ENCODE measurements at regions not wholly inside any gene's neighbourhood (a gene's known extent, or its start where the extent isn't known, plus 50 kb on each side); places are given as distances from the start of the nearest gene placed in this dataset.

- 34 to 72% methylated on average over 4 of the region's 4 CpGs for WGBS, 2 donors
- H3K36me3 ChIP-seq, result no peaks in the 10 kb centered on the region
- H3K4me3 ChIP-seq, result no peak overlapping the region
- intact Hi-C loops (cut with DNase I), result no loop called here
- no peaks in the 10 kb centered on the region for H3K9me3 ChIP-seq
- H3K27me3 ChIP-seq, result no peaks in the 10 kb centered on the region
- DNase-seq, result no peak
- no peak overlapping the region for H3K27ac ChIP-seq
- H3K4me1 ChIP-seq, result peaks cover 0 to 1% (median 0%) of the 10 kb centered on the region in 4 donors
- no peak for TF ChIP-seq CTCF (IDR thresholded peaks at IDR 0.05)
- TF ChIP-seq POLR2AphosphoS5 (IDR thresholded peaks at IDR 0.05), result no peak
- no peak for TF ChIP-seq EP300 (IDR thresholded peaks at IDR 0.05)
- no peak for TF ChIP-seq POLR2A (IDR thresholded peaks at IDR 0.05)
Measured at GRCh38 chr6:6861995-6862394, 245.8 kb upstream of the RREB1 start.

- no peaks in the 10 kb centered on the region for H3K36me3 ChIP-seq
- H3K27me3 ChIP-seq, result no peaks in the 10 kb centered on the region
- 67 to 84% methylated on average over 6 of the region's 6 CpGs for WGBS, 2 donors
- no peaks in the 10 kb centered on the region for H3K9me3 ChIP-seq
- H3K4me3 ChIP-seq, result no peak overlapping the region
- no peak for TF ChIP-seq EP300 (IDR thresholded peaks at IDR 0.05)
- TF ChIP-seq POLR2AphosphoS5 (IDR thresholded peaks at IDR 0.05), result no peak
- TF ChIP-seq POLR2A (IDR thresholded peaks at IDR 0.05), result no peak
- TF ChIP-seq CTCF (IDR thresholded peaks at IDR 0.05), result no peak
- no peak overlapping the region for H3K27ac ChIP-seq
- DNase-seq, result no peak
- intact Hi-C loops (cut with DNase I), result no loop called here
- no peaks in the 10 kb centered on the region for H3K4me1 ChIP-seq
Measured at GRCh38 chr6:6863970-6864639, 243.7 kb upstream of the RREB1 start.

- intact Hi-C loops (cut with DNase I), result no loop called here
- Histone ChIP-seq H3K27me3 (no peaks in the 10 kb centered on the region), H3K4me3 (no peak overlapping the region), H3K36me3 (no peaks in the 10 kb centered on the region), H3K27ac (no peak overlapping the region), H3K4me1 (no peaks in the 10 kb centered on the region), H3K9me3 (no peaks in the 10 kb centered on the region)
- no peak for DNase-seq
- TF ChIP-seq POLR2AphosphoS5 (IDR thresholded peaks at IDR 0.05) (no peak), CTCF (IDR thresholded peaks at IDR 0.05) (no peak), EP300 (IDR thresholded peaks at IDR 0.05) (no peak), POLR2A (IDR thresholded peaks at IDR 0.05) (no peak)
- WGBS, 2 donors, result 83 to 90% methylated on average over 5 of the region's 5 CpGs
Measured at GRCh38 chr6:6865611-6866010, 242.2 kb upstream of the RREB1 start.

GRCh38 chr6:6866656-6867403 is 240.9 kb upstream of the RREB1 start:
- Histone ChIP-seq H3K4me3 (no peak overlapping the region), H3K4me1 (no peaks in the 10 kb centered on the region), H3K27me3 (no peaks in the 10 kb centered on the region), H3K9me3 (no peaks in the 10 kb centered on the region), H3K27ac (no peak overlapping the region), H3K36me3 (no peaks in the 10 kb centered on the region)
- no peak for DNase-seq
- intact Hi-C loops (cut with DNase I), result no loop called here
- TF ChIP-seq POLR2A (IDR thresholded peaks at IDR 0.05) (no peak), CTCF (IDR thresholded peaks at IDR 0.05) (no peak), EP300 (IDR thresholded peaks at IDR 0.05) (no peak), POLR2AphosphoS5 (IDR thresholded peaks at IDR 0.05) (no peak)
- WGBS, 2 donors, result 85 to 86% methylated on average over 7 of the region's 7 CpGs
